HEK293 (cell line): ENCODE measurements at regions not wholly inside any gene's neighbourhood (a gene's known extent, or its start where the extent isn't known, plus 50 kb on each side); places are given as distances from the start of the nearest gene placed in this dataset.

ENCODE experiments used
- CTCF ChIA-PET: fragments of 350-600 bp; formaldehyde crosslinking; extraction: SDS; loops from one replicate; lab custom pipeline; 2021; ENCODE audit warnings: antibody characterized with exemption; lab: Yijun Ruan, JAX
- POLR2A ChIA-PET: fragments of 300-600 bp; formaldehyde crosslinking; extraction: SDS; loops from one replicate; lab custom pipeline; 2020; ENCODE audit warnings: antibody characterized with exemption, inconsistent platforms; lab: Yijun Ruan, JAX
- H3K27ac ChIP-seq: fragments of 200-500 bp; sonication (Bioruptor generic); 2 replicates; pipeline ENCODE4 v1.5.1; 2014; ENCODE audit warnings: low read depth, low read length, control low read depth, inconsistent platforms; ENCODE audit errors: extremely low read depth
- H3K36me3 ChIP-seq, 2 experiments: fragments of 200-500 bp in 1 of 2; sonication (Bioruptor generic) in 1 of 2; 1 replicate in 1 of 2; 2 replicates in 1 of 2; pipeline ENCODE4 v1.5.1; 2014 to 2017; ENCODE audit warnings: inconsistent platforms in 2 of 2, low read length in 2 of 2; ENCODE audit not compliant: control insufficient read depth in 2 of 2, insufficient read depth in 1 of 2
- H3K4me1 ChIP-seq: fragments of 200-500 bp; sonication (Bioruptor generic); 2 replicates; pipeline ENCODE4 v1.5.1; 2014; ENCODE audit warnings: mild to moderate bottlenecking, low read length, inconsistent platforms; ENCODE audit not compliant: control insufficient read depth, insufficient read depth
- H3K4me3 ChIP-seq: 2 replicates; pipeline ENCODE4 v1.5.1; 2011; ENCODE audit warnings: low read depth, mild to moderate bottlenecking, control low read depth, low read length, moderate library complexity
- H3K9me3 ChIP-seq: fragments of 200-500 bp; sonication (Bioruptor generic); 2 replicates; pipeline ENCODE4 v1.5.1; 2014; ENCODE audit warnings: low read depth, low read length, inconsistent platforms; ENCODE audit not compliant: control insufficient read depth, insufficient read depth
- BCL11A ChIP-seq: fragments of 450-650 bp; formaldehyde crosslinking; IDR thresholded peaks from 2 replicates; pipeline ENCODE4 v1.5.1; 2016; ENCODE audit warnings: low read depth, missing biosample characterization, missing genetic modification characterization
- GLIS1 ChIP-seq: fragments of 450-650 bp; formaldehyde crosslinking; IDR thresholded peaks from 2 replicates; pipeline ENCODE4 v1.5.1; 2016; ENCODE audit warnings: missing biosample characterization, missing genetic modification characterization
- REPIN1 ChIP-seq: fragments of 450-650 bp; formaldehyde crosslinking; IDR thresholded peaks from 2 replicates; pipeline ENCODE4 v1.5.1; 2017; ENCODE audit warnings: missing biosample characterization, missing genetic modification characterization, low read depth
- SETDB1 ChIP-seq: IDR thresholded peaks from one replicate; pipeline ENCODE4 v1.6.1; 2017; ENCODE audit warnings: mild to moderate bottlenecking, low read length, moderate library complexity, mixed read lengths; ENCODE audit not compliant: insufficient read length
- TRIM28 ChIP-seq: IDR thresholded peaks from 2 replicates; pipeline ENCODE4 v1.6.1; 2011; ENCODE audit warnings: low read length, control low read depth, borderline replicate concordance
- ZFHX2 ChIP-seq: fragments of 450-650 bp; formaldehyde crosslinking; conservative IDR thresholded peaks from 2 replicates; pipeline ENCODE4 v1.5.1; 2016; ENCODE audit warnings: missing biosample characterization, missing genetic modification characterization
- ZIC2 ChIP-seq: fragments of 450-650 bp; formaldehyde crosslinking; IDR thresholded peaks from 2 replicates; pipeline ENCODE4 v1.5.1; 2016; ENCODE audit warnings: missing biosample characterization, missing genetic modification characterization
- ZNF132 ChIP-seq: fragments of 450-650 bp; formaldehyde crosslinking; IDR thresholded peaks from 2 replicates; pipeline ENCODE4 v1.5.1; 2017; ENCODE audit warnings: missing biosample characterization, missing genetic modification characterization, borderline replicate concordance
- ZNF2 ChIP-seq: fragments of 450-650 bp; formaldehyde crosslinking; IDR thresholded peaks from 2 replicates; pipeline ENCODE4 v1.5.1; 2016; ENCODE audit warnings: missing biosample characterization, missing genetic modification characterization
- ZNF354C ChIP-seq: fragments of 450-650 bp; formaldehyde crosslinking; IDR thresholded peaks from 2 replicates; pipeline ENCODE4 v1.5.1; 2016; ENCODE audit warnings: missing biosample characterization, missing genetic modification characterization, low read depth, borderline replicate concordance
- ZNF391 ChIP-seq: fragments of 450-650 bp; formaldehyde crosslinking; IDR thresholded peaks from 2 replicates; pipeline ENCODE4 v1.5.1; 2016; ENCODE audit warnings: low read depth, missing biosample characterization, missing genetic modification characterization, borderline replicate concordance
- ZNF426 ChIP-seq: fragments of 450-650 bp; formaldehyde crosslinking; IDR thresholded peaks from 2 replicates; pipeline ENCODE4 v1.5.1; 2017; ENCODE audit warnings: missing biosample characterization, missing genetic modification characterization, mild to moderate bottlenecking, inconsistent platforms, moderate library complexity
- ZNF530 ChIP-seq: fragments of 450-650 bp; formaldehyde crosslinking; IDR thresholded peaks from 2 replicates; pipeline ENCODE4 v1.5.1; 2016; ENCODE audit warnings: low read depth, missing biosample characterization, missing genetic modification characterization
- ZNF558 ChIP-seq: fragments of 450-650 bp; formaldehyde crosslinking; IDR thresholded peaks from 2 replicates; pipeline ENCODE4 v1.5.1; 2016; ENCODE audit warnings: missing biosample characterization, missing genetic modification characterization
- ZNF600 ChIP-seq: fragments of 450-650 bp; formaldehyde crosslinking; IDR thresholded peaks from 2 replicates; pipeline ENCODE4 v1.5.1; 2016; ENCODE audit warnings: missing biosample characterization, missing genetic modification characterization
- ZNF623 ChIP-seq: fragments of 450-650 bp; formaldehyde crosslinking; IDR thresholded peaks from 2 replicates; pipeline ENCODE4 v1.5.1; 2016; ENCODE audit warnings: missing biosample characterization, missing genetic modification characterization
- ZSCAN16 ChIP-seq: fragments of 450-650 bp; formaldehyde crosslinking; IDR thresholded peaks from 2 replicates; pipeline ENCODE4 v1.5.1; 2016; ENCODE audit warnings: missing biosample characterization, missing genetic modification characterization
- ZSCAN23 ChIP-seq: fragments of 450-650 bp; formaldehyde crosslinking; IDR thresholded peaks from 2 replicates; pipeline ENCODE4 v1.5.1; 2016; ENCODE audit warnings: missing biosample characterization, missing genetic modification characterization
- TF ChIP-seq, protein P1 (sequence below): fragments of 450-650 bp; formaldehyde crosslinking; IDR thresholded peaks from 2 replicates; pipeline ENCODE4 v1.5.1; 2016; ENCODE audit warnings: missing biosample characterization, missing genetic modification characterization
- TF ChIP-seq, protein P2 (sequence below): fragments of 450-650 bp; formaldehyde crosslinking; IDR thresholded peaks from 2 replicates; pipeline ENCODE4 v1.5.1; 2016; ENCODE audit warnings: missing biosample characterization, missing genetic modification characterization
- TF ChIP-seq, protein P3 (sequence below): fragments of 450-650 bp; formaldehyde crosslinking; IDR thresholded peaks from 2 replicates; pipeline ENCODE4 v1.5.1; 2016; ENCODE audit warnings: missing biosample characterization, missing genetic modification characterization

DNA sequence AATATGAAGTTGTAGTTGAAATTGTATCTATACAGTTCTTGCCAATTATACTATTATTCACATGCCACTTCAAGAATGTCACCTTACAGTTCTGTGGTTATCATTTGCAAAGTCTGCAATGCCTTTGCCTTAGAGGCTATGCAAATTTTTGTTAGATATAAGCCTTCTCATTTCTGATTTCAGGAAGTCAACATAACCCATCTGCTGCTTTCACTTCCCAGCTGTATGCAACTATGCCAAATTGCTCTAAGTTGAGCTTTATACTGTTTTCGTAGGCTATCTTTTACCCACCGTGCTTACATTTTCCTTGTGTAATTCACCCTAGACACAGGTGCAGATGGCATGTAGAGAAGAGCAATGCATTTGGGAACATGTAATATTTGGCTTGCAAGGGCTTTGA is 1083.0 kb downstream of the CDH9 start:
- Histone ChIP-seq H3K4me3 (no peak overlapping the region), H3K36me3 (no peaks in the 10 kb centered on the region), H3K9me3 (no peaks in the 10 kb centered on the region), H3K27ac (no peak overlapping the region), H3K4me1 (no peaks in the 10 kb centered on the region)
- ChIA-PET POLR2A (no interaction called here), CTCF (no interaction called here)
- no peak for TF ChIP-seq ZIC2
- TF ChIP-seq ZNF132 (tag by site-specific recombination) = no peak
- no peak for TF ChIP-seq ZNF600 (tag by site-specific recombination)
- TF ChIP-seq TRIM28 = no peak
- TF ChIP-seq ZNF2 (tag by site-specific recombination) = no peak
- TF ChIP-seq ZNF558 (tag by site-specific recombination) = no peak

DNA sequence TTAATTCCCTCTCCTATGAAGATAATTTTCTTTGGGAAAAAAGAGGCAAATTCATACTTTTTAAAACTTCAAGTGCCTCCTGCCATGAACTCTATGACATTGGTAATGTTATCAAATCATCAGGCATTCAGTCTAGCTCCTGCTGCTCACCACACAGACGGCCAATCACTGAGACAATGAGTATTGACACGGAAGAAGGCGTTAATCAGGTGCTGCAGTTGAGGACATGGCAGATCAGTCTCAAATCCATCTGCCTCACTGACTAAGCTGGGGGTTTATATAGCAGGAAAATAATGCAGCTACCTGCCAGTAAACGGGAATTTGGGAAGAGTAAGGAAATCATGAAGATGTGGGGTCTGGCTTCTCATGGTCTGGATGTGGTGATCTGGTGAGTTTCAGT is 1087.7 kb downstream of the CDH9 start:
- Histone ChIP-seq H3K9me3 (no peaks in the 10 kb centered on the region), H3K4me3 (no peak overlapping the region), H3K36me3 (no peaks in the 10 kb centered on the region)
- POLR2A ChIA-PET = no interaction called here
- CTCF ChIA-PET = interaction anchor here (0.6 kb wide), 1 partner anchor 183 kb away, joined by 4 read pairs; no protein-coding TSS in a partner anchor
- TF ChIP-seq ZFHX2 (tag by site-specific recombination) = no peak
- TF ChIP-seq, protein P1, sequence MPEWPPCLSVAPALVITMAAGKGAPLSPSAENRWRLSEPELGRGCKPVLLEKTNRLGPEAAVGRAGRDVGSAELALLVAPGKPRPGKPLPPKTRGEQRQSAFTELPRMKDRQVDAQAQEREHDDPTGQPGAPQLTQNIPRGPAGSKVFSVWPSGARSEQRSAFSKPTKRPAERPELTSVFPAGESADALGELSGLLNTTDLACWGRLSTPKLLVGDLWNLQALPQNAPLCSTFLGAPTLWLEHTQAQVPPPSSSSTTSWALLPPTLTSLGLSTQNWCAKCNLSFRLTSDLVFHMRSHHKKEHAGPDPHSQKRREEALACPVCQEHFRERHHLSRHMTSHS = no peak
- TF ChIP-seq ZNF623 = no peak
- no peak for TF ChIP-seq ZNF530
- TF ChIP-seq ZNF426 (tag by site-specific recombination) = no peak
- TF ChIP-seq, all 188 proteins: peak for 0
- Histone ChIP-seq H3K27ac (no peak overlapping the region), H3K4me1 (no peaks in the 10 kb centered on the region)

DNA sequence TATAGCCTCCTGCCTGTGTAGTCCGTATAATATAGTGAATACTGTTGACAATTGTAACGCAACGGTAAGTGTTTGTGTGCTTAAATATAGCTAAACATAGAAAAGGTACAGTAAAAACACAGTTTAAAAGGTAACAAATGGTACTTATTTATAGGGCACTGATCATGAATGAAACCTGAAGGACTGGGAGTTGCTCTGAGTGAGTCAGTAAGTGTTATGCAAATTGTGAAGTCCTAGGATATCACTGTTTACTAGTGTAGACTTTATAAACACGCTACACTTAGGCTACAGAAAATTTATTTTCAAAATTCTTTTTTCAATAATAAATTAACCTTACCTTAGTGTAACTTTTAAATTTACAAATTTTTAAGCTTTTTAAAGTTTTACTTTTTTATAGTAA is 1090.1 kb downstream of the CDH9 start:
- POLR2A ChIA-PET = no interaction called here
- TF ChIP-seq, protein P2, sequence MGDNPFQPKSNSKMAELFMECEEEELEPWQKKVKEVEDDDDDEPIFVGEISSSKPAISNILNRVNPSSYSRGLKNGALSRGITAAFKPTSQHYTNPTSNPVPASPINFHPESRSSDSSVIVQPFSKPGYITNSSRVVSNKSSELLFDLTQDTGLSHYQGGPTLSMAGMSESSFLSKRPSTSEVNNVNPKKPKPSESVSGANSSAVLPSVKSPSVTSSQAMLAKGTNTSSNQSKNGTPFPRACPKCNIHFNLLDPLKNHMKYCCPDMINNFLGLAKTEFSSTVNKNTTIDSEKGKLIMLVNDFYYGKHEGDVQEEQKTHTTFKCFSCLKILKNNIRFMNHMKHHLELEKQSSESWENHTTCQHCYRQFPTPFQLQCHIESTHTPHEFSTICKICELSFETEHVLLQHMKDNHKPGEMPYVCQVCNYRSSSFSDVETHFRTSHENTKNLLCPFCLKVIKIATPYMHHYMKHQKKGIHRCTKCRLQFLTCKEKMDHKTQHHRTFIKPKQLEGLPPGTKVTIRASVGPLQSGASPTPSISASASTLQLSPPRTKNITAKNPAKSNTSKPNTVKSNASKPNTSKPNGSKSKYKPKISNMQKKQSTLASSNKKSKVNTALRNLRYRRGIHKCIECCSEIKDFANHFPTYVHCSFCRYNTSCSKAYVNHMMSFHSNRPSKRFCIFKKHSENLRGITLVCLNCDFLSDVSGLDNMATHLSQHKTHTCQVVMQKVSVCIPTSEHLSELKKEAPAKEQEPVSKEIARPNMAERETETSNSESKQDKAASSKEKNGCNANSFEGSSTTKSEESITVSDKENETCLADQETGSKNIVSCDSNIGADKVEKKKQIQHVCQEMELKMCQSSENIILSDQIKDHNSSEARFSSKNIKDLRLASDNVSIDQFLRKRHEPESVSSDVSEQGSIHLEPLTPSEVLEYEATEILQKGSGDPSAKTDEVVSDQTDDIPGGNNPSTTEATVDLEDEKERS (tag by site-specific recombination) = no peak
- TF ChIP-seq ZSCAN16 (tag by site-specific recombination) (no peak), SETDB1 (no peak), BCL11A (tag by site-specific recombination) (no peak), GLIS1 (tag by site-specific recombination) (no peak), ZNF426 (tag by site-specific recombination) (no peak), ZNF354C (tag by site-specific recombination) (no peak), ZSCAN23 (tag by site-specific recombination) (no peak), ZNF600 (tag by site-specific recombination) (no peak), REPIN1 (tag by site-specific recombination) (no peak), ZNF391 (tag by site-specific recombination) (no peak)
- TF ChIP-seq, protein P3, sequence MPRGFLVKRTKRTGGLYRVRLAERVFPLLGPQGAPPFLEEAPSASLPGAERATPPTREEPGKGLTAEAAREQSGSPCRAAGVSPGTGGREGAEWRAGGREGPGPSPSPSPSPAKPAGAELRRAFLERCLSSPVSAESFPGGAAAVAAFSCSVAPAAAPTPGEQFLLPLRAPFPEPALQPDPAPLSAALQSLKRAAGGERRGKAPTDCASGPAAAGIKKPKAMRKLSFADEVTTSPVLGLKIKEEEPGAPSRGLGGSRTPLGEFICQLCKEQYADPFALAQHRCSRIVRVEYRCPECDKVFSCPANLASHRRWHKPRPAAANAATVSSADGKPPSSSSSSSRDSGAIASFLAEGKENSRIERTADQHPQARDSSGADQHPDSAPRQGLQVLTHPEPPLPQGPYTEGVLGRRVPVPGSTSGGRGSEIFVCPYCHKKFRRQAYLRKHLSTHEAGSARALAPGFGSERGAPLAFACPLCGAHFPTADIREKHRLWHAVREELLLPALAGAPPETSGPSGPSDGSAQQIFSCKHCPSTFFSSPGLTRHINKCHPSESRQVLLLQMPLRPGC (tag by site-specific recombination) = no peak
- TF ChIP-seq, all 188 proteins: peak for 0
- Histone ChIP-seq H3K4me1 (no peaks in the 10 kb centered on the region), H3K36me3 (no peaks in the 10 kb centered on the region), H3K4me3 (no peak overlapping the region), H3K9me3 (no peaks in the 10 kb centered on the region), H3K27ac (no peak overlapping the region)
- CTCF ChIA-PET = no interaction called here
